CMK (cell line): ENCODE measurements at regions not wholly inside any gene's neighbourhood (a gene's known extent, or its start where the extent isn't known, plus 50 kb on each side); places are given as distances from the start of the nearest gene placed in this dataset.
A peak's percentile ranks its signal among the peaks of the same experiment; 100 is the strongest.
"Not testable (repeated sequence)": the region's sequence is repeated elsewhere in the genome, so short reads cannot be mapped to it uniquely, and the experiment has no call there.

Experiments used
- DNase-seq: peaks from one replicate; pipeline ENCODE4 v3.0.0-alpha.2; 2010; ENCODE audit warnings: low read depth

DNA sequence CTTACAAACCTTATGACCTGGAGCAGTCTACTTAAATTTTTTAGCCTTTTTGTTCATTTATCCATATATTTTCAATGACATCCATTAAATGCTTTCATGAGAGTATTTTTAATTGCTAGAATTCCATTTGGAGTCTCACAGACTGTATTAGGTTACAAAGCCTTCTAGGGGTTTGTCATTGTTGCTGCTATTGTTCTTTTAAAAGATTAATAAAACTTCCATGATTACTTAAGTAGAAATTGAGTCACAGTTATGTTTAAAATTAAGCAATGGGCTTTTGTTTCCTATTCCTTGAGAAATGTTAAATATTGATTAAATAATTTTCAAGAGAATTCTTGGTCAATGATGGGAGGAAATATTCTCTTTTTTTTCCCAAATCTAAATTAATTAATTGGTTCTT, 1408.4 kb upstream of the RAG2 start:
- no peak for DNase-seq

DNA sequence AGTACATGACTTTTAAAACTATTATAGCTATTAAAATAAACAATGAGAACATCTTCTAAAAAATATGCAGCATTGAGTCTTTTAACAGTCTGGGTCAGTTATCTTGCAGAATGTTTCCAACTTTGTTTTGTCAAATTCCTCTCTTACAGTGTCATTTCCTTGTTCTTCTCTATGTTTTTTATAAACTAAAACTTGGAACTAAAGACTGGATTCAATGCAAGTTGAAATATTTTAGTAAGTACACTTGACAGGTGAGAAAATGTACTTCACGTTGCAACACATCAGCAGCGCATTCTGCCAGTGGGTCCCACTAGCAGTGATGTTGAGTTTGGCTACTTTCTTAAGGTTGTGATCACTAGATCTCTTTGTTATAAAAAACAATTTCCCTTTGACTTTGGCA, 1407.6 kb upstream of the RAG2 start:
- no peak for DNase-seq

DNA sequence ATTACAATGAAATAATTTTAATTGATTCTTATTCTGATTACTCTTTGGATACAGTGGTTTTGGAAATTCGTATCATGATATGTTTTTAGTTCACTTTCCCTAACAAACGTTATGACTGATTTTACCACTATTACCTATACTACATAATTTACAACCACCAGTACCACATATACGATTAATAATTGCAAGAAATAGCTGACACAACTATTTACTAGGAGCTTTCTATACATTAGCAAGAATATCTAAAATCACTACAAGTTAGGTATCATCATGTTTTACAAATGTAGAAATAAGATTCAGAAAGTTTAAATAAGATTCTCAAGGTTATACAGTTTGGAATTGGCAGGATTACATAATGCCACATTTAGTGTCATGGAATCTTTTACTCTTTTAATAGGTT, 1401.1 kb upstream of the RAG2 start:
- no peak for DNase-seq

DNA sequence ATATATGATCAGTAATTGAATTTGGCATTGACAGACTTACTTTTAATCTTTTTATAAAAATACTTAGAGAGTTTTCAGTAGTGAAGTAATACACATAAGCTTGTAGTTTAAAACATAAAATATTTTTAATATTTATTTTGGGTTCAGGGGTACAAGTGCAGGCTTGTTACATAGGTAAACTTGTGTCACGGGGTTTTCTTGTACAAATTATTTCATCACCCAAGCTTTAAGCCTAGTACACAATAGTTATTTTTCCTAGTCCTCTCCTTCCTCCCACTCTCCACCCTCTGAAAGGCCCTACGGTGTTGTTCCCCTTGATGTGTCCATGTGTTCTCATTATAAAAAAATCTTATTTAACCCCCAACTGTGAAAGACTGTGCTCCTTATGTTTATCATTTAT, 1397.8 kb upstream of the RAG2 start:
- DNase-seq = no peak

DNA sequence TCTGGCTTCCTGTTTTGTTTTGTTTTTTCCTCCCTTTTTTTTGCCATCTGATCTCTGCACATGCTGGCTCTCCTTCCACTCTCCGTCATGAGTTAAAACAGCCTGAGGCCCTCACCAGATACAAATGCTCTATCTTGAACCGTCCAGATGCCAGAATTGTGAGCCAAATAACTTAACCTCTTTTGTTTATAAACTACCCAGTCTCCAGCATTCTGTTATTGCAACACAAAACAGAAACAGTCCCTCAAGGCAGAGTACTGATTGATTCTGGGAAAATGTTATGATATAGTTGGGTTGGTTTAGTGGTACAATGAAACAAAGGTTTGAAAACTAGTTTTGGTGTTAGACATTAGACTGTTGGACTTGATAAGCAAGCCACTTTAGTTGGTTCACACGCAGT, 1390.0 kb upstream of the RAG2 start:
- peak; percentile 26 for DNase-seq

DNA sequence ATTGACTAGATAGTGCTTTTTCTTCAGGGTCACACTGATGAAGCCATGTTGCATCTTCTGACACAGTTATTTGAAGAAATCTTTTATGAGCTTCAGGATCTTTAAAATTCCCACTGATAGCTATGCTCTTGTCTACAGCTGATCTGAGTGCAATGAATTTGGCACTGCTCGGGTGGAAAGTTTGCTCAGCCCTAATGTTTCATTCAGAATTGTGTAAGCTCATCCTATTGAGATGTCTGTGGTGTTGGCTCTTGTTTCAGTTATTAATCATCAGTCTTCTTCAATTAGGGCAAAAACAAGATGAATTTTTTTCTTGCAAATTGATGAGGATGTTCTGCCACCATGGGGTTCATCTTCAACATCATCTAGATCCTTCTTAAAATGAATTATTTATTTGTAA, 1387.0 kb upstream of the RAG2 start:
- DNase-seq = no peak

DNA sequence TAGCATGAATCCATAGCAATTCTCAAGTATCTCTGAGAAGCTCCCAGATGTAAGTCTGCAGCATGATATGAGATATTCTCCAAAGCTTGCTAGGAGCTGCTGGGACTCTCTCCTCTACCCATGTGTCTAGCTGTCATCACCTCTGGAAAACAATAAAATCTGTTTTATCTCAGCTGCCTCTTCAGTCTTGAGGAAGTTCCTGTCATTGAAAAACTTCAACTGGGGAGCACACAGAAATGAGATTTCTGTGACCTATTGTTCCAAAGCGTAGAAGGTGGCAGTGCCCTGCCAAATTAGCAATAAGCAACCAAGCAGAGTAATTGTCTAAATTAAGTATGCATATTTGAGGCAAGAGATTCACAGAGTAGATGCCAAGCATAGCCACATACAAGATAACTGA, 1380.6 kb upstream of the RAG2 start:
- DNase-seq = no peak

DNA sequence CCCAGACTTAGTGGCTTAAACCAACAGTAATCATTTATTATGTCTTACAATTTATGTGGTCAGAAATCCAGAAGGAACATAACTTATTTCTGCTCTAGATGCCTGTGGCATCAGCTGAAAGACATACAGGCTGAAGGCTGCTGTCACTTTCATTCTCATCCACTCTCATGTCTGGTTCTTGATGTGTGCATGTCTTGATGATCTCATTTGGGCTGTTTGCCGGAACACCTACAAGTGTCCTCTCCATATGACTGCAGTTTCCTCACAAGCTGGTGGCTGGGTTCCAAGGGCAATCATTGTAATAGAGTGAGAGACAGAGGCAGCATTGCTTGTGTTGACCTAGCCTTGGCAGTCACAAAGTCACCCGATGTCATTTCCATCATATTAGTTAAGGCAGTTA, 1375.9 kb upstream of the RAG2 start:
- no peak for DNase-seq

DNA sequence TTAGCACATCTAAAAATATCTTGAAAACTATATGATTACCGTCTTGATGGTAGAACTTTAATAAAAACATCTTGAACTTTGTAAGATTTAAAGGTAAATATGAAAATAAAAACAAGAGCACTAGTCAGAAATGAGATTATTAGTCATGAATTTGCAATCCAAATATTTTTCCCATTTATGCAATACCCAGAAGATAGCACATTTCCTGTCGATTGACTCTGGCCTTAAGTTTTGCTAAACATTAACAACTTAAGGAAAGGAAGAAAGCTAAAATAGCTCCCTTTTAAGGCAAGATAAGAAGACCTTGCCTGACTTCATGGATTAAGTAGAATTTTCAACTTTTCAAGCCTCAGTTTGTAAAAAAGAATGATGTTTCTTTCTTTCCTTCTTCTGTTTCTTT, 1374.7 kb upstream of the RAG2 start:
- DNase-seq = no peak

DNA sequence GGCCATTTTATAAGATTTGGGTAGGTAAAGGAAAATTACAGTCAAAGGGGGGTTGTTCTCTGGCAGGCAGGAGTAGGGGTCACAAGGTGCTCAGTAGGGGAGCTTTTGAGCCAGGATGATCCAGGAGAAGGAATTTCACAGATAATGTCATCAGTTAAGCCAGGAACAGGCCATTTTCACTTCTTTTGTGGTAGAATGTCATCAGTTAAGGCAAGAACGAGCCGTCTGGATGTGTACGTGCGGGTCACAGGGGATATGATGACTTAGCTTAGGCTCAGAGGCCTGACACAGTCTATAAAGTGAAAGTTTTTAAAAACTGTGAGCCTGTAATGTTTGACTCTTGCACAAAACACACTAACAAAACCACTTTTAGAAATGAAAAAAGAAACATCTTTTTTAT, 1371.3 kb upstream of the RAG2 start:
- not testable (repeated sequence) for DNase-seq

DNA sequence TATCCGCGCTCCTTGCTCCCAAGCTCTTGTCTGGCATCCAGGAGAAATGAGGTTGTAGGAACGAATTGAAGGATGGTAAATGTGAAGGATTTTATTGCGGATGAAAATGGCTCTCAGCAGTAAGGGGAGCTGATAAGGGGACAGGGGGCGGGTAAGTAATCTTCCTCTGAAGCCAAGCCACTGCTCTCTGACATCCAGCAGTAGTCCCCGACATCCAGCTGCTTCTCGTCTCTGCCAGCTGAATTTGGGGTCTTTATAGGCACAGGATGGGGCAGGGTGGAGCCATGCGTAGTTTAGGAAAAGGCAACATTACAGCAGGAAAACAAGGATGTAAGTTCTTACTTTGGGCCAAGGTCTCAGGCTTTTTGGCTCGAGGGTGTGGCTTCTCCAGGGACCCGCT, 1370.1 kb upstream of the RAG2 start:
- DNase-seq = no peak

DNA sequence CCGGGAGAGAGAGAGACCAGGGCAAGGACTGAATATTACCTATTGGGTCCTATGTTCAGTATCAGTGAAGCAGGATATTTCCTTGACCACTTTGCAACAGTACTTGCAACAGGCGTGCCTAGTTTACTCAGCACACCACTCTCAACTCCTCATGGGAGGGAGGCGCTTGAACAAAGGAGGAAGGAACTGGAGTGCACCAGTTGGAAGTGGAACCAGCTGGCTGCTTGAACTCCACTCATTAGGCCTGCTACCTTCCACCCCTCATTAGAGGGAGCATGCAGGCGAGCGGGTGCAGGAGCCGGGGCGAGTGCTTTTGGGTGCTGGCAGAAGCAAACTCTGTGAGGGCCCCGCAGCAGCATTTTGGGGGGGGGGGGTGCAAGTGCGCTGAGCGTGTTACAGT, 1369.6 kb upstream of the RAG2 start:
- DNase-seq = no peak

DNA sequence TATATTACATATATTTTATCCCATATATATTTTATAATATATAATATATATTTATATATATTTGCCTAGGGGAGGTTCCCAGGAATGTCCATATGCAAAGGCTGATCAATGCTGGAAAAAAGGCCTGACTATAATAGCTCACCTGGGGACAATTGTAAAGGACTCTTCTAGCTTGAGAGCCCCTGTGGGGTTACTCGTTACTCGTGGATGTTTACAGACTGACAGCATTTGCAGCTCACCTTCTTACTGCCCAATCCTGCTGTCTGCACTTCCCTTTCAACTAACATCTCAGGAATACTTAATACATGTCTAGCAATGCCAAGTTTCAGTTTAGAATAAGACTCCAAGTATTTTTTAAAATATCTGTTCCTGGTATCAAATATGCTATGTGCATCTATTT, 1365.4 kb upstream of the RAG2 start:
- DNase-seq = no peak

DNA sequence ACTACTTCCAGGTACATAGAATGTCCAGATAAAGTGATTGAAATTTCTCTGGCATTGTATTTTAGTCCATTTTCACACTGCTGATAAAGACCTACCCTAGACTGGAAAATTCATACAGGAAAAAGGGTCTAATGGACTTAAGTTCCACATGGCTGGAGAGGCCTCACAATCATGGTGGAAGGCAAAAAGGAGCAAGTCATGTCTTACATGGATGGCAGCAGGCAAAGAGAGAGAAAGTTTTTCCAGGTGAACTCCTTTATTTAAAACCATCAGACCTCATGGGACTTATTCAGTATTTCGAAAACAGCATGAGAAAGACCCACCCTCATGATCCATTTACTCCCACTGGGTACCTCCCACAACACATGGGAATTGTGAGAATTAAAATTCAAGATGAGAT, 1359.7 kb upstream of the RAG2 start:
- no peak for DNase-seq

DNA sequence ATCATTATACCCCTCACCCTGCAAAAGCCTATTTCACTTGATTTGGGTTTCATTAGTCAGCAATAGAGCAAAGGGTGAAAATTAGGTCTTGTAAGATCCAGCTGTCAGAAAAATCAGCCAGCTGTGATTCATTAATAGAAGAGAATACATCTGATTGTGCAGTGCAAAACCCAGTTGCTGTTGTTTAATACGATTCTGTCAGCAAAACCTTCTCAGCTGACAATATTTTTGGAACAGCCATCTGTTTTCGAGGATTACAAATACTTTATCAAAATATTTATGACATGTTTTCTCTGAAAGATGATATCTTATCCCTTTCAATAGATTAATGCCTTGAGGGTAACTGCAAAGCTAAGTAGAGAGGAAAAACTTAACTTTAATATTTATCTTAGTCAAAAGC, 1354.0 kb upstream of the RAG2 start:
- DNase-seq = no peak

DNA sequence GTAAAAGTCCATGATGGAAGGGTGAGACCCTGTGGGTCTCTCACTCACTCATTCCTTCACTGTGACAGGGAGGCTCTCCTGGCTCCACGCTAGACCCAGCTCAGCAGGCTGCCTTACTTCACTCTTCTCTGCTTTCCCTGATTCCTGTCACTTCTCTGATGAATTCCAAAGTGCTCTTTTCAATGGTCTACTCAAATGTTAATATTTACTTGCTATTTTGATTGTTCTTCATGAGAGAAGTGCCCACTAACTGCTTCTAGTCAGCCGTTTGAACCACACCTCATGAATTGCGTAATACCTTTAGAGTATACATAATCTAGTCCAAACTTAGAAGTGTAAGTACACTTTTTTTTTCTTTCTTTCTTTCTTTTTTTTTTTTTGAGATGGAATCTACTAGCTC, 1350.2 kb upstream of the RAG2 start:
- DNase-seq = no peak

DNA sequence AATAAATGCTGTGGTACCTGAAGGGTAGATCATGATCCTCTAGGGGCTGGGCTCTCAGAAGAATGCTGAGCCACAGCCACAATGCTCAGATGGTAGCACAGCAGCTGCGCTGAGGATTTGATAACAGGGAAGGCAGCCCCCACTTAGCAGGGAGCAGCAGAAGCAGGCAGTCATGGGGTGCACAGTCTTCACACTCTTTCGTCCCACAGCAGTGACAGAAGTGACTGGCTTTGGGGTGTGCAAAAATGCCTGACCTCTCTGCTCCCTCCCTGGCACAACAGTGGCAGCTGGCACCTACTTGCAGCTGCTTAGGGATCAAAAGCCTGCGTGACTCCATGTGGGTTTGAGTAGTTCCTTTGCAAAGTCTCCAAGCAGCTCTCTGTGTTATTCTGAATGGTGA, 1349.8 kb upstream of the RAG2 start:
- DNase-seq = no peak

DNA sequence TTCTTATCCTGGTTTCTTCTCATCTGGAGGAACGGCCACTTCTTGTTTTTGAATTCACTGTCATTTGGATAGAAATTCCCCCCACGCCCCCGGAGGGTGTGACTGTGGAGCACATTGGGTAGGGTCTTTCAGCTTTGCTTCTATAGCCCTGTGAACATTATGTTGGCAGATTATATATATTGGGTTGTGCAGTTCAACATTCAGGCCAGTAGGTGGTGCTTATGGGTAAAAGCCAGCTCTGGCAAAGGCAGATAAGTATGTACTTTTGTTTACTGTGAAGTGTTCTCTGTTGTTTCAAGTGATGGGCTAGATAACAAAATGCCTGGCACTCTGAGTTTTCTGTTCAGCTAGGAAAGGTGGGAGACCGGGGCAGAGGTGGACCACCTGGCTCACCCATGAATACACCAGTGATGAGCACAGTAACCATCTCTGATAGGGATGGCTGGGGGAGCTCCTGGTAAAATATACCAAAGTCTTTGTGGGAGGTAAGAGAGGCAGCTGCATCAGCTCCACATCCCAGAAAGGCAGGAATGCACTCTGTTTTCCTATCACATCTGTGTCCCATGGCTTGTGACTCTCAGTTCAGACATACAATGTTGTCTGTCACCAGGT, 1348.2 kb upstream of the RAG2 start:
- DNase-seq = peak; percentile 20

DNA sequence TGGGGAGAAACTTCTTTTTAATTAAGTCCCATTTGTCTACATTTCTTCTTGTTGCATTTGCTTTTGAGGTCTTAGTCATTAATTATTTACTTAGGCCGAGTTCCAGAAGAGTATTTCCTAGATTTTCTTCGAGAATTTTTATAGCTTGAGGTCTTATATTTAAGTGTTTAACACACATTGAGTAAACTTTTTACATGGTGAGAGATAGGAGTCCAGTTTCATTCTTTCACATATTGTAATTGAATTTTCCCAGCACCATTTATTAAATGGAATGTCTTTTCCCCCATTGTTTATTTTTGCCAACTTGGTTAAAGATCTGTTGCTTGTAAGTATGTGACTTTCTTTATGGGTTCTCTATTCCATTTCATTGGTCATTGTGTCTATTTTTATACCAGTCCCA, 1344.0 kb upstream of the RAG2 start:
- no peak for DNase-seq

DNA sequence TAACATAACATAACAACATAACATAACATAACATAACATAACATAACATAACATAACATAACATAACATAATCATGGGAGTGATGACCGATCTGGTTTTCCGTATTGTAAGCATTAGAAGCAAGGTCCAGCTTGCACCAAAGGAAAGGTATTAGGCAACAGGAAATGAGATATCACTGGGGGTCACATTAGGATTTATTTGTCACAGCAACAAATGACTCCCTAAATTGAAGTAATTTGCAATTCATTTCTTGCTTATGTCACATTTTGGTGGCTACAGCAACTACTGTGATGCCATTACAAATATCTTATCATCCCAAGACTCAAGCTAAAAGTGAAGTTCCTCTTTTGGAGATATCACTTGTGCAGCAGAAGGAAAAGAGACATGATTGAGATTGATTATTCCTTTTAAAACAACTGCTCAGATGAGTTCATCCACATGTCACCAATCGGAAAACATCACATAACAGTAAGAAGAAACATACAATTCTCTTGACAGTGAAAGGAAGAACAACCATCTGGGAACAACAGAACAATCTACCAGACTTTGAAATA, 1331.1 kb upstream of the RAG2 start:
- peak; percentile 39 for DNase-seq

DNA sequence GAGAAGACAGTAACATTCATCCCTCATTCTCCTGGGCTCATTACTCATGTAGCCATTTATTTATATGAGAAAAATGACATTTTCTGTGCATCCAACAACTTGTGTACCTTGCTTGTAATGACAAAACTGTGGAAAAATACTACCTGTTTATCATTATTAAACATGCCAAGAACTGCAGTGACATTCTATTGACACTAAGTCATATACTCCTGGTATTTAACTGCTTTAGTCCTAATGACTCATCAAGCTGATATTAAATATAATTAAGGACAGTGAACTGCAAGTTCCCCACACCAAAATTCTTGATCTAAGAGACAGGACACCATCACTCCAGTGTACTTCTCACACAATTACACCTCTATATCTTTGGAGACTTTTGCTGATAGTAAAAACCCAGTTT, 1328.7 kb upstream of the RAG2 start:
- DNase-seq = no peak

DNA sequence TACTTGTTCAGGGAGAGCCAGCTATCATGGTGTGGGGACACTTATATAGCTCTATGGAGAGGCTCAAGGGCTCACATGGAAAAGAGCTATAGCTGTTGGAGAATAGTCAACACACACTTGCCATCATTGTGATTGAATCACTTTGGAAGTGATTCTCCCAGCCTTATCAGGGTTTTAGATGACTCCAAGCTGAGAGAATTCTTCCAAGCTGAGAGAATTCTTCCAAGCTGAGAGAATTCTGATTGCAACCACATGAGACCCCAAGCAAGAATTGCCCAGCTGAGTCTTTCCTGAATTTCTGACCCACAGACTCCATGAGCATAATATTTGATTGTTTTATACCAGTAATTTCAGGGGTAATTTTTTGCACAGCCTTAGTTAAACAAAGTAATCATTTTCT, 1318.3 kb upstream of the RAG2 start:
- DNase-seq = no peak

DNA sequence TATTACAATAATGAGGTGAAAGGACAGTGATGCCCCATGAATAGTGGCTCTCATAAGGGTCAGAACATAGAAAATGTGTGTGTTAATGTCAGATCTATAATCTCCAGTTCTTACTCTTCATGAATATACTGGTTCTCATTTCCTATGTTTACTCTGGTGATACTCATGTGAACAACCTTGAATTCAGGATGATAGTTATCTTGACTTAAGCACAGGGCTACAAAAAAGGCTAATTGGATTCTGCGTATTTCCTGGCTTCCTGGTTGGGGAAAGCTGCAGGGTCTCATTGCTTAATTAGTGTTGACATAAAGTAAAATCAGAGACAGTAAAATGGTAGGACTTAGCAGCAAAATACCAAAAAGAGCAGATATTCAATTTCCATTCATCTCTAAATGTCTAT, 1316.8 kb upstream of the RAG2 start:
- DNase-seq = no peak

DNA sequence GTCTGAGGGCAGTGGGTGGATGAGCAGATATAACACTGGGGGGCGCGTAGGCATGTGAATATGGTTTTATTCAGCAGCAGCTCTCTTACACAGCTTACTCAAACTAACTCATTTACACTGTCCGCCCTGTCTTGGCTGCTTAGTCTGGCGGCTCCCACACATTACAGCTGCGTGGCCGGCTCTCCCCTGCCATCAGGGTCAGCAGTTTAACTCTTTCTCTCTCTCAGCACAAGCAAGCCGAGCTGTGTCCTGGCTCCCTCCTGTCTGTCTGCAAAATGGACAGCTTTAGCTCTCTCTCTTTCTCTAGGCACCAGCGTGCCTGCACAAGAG, 1310.1 kb upstream of the RAG2 start:
- DNase-seq = no peak
